Cerebellar nuclear complex (tissue), 1 donor: ENCODE measurements at regions not wholly inside any gene's neighbourhood (a gene's known extent, or its start where the extent isn't known, plus 50 kb on each side); places are given as distances from the start of the nearest gene placed in this dataset.
"Not testable (repeated sequence)": the region's sequence is repeated elsewhere in the genome, so short reads cannot be mapped to it uniquely, and the experiment has no call there.

ENCODE experiments used
- DNase-seq, 2 experiments: peaks; one replicate each; lab custom pipeline; 2025; lab: John Stamatoyannopoulos, UW

GRCh38 chr3:148493631-148494030, 204.1 kb upstream of the AGTR1 start:
- no peak for DNase-seq

- no peak for DNase-seq
These were observed 203.3 kb upstream of the AGTR1 start for GRCh38 chr3:148494451-148494850.

GRCh38 chr3:148500881-148501280, 196.8 kb upstream of the AGTR1 start:
- DNase-seq: no peak

GRCh38 chr3:148510116-148510515, 187.6 kb upstream of the AGTR1 start:
- DNase-seq: no peak

GRCh38 chr3:148510561-148510960, 187.1 kb upstream of the AGTR1 start:
- no peak for DNase-seq

- DNase-seq: no peak
These were observed 185.1 kb upstream of the AGTR1 start for GRCh38 chr3:148512648-148513047.

GRCh38 chr3:148513096-148513543, 184.6 kb upstream of the AGTR1 start:
- DNase-seq: no peak

- no peak for DNase-seq
These were observed 179.2 kb upstream of the AGTR1 start for GRCh38 chr3:148518520-148518919.

GRCh38 chr3:148525621-148526020, 172.1 kb upstream of the AGTR1 start:
- DNase-seq: not testable (repeated sequence)

GRCh38 chr3:148528024-148528423, 169.7 kb upstream of the AGTR1 start:
- DNase-seq: no peak

GRCh38 chr3:148531836-148532235, 165.9 kb upstream of the AGTR1 start:
- no peak for DNase-seq

GRCh38 chr3:148532326-148532725, 165.4 kb upstream of the AGTR1 start:
- DNase-seq: no peak

- no peak for DNase-seq
These were observed 164.9 kb upstream of the AGTR1 start for GRCh38 chr3:148532774-148533173.

- no peak for DNase-seq
These were observed 163.4 kb upstream of the AGTR1 start for GRCh38 chr3:148534089-148534988.

- DNase-seq: no peak
These were observed 162.7 kb upstream of the AGTR1 start for GRCh38 chr3:148535001-148535400.

- DNase-seq: no peak
These were observed 157.4 kb upstream of the AGTR1 start for GRCh38 chr3:148540266-148540665.

- no peak for DNase-seq
These were observed 156.9 kb upstream of the AGTR1 start for GRCh38 chr3:148540851-148541250.

- no peak for DNase-seq
These were observed 150.7 kb upstream of the AGTR1 start for GRCh38 chr3:148546959-148547358.

- no peak for DNase-seq
These were observed 145.9 kb upstream of the AGTR1 start for GRCh38 chr3:148551767-148552260.

GRCh38 chr3:148554367-148554766, 143.3 kb upstream of the AGTR1 start:
- no peak for DNase-seq

- no peak for DNase-seq
These were observed 141.0 kb upstream of the AGTR1 start for GRCh38 chr3:148556664-148557063.

- not testable (repeated sequence) for DNase-seq
These were observed 120.1 kb upstream of the AGTR1 start for GRCh38 chr3:148577579-148577978.

- no peak for DNase-seq
These were observed 115.6 kb upstream of the AGTR1 start for GRCh38 chr3:148582126-148582525.

GRCh38 chr3:148583793-148584192, 113.9 kb upstream of the AGTR1 start:
- DNase-seq: no peak
